Fibroblast of lung (primary cell): ENCODE measurements at regions not wholly inside any gene's neighbourhood (a gene's known extent, or its start where the extent isn't known, plus 50 kb on each side); places are given as distances from the start of the nearest gene placed in this dataset.

Source experiments
- DNase-seq, 2 donors: peaks; one replicate each; pipeline versions ENCODE4 v3.0.0 to v3.0.0-alpha.2; 2010; ENCODE audit warnings: low read depth in 2 of 2
- H2AFZ ChIP-seq: 2 replicates; pipeline ENCODE4 v1.5.1; 2012; ENCODE audit warnings: low read length, control low read depth, inconsistent platforms
- H3K27ac ChIP-seq: 2 replicates; pipeline ENCODE4 v1.5.1; 2011; ENCODE audit warnings: low read length, control low read depth; ENCODE audit not compliant: insufficient read depth
- H3K27me3 ChIP-seq: 2 replicates; pipeline ENCODE4 v1.5.1; 2011; ENCODE audit warnings: mild to moderate bottlenecking, low read length; ENCODE audit not compliant: control insufficient read depth, insufficient read depth
- H3K36me3 ChIP-seq: 2 replicates; pipeline ENCODE4 v1.5.1; 2011; ENCODE audit warnings: low read length; ENCODE audit not compliant: control insufficient read depth, insufficient read depth
- H3K4me1 ChIP-seq: 2 replicates; pipeline ENCODE4 v1.5.1; 2011; ENCODE audit warnings: low read length; ENCODE audit not compliant: control insufficient read depth, insufficient read depth; ENCODE audit errors: extremely low read depth
- H3K4me2 ChIP-seq: 2 replicates; pipeline ENCODE4 v1.5.1; 2011; ENCODE audit warnings: low read length, control low read depth; ENCODE audit not compliant: insufficient read depth; ENCODE audit errors: extremely low read depth
- H3K4me3 ChIP-seq, 4 experiments: fragments of 200-600 bp in 1 of 4; sonication (generic) in 1 of 4; replicated peaks in 1 of 4; 2 replicates each; pipeline ENCODE4 v1.5.1; 2011 to 2016; ENCODE audit warnings: low read length in 4 of 4, low read depth in 3 of 4, mild to moderate bottlenecking in 3 of 4, control low read depth in 2 of 4, inconsistent platforms in 1 of 4, mixed read lengths in 1 of 4; ENCODE audit not compliant: insufficient read depth in 1 of 4; ENCODE audit errors: control extremely low read depth in 1 of 4
- H3K79me2 ChIP-seq: 2 replicates; pipeline ENCODE4 v1.5.1; 2012; ENCODE audit warnings: mild to moderate bottlenecking, low read length, inconsistent platforms; ENCODE audit not compliant: control insufficient read depth, insufficient read depth
- H3K9ac ChIP-seq: 2 replicates; pipeline ENCODE4 v1.5.1; 2011; ENCODE audit warnings: mild to moderate bottlenecking, low read length, control low read depth; ENCODE audit not compliant: insufficient read depth
- H3K9me3 ChIP-seq: 2 replicates; pipeline ENCODE4 v1.5.1; 2012; ENCODE audit warnings: low read depth, low read length; ENCODE audit not compliant: control insufficient read depth, insufficient read depth
- H4K20me1 ChIP-seq: 2 replicates; pipeline ENCODE4 v1.5.1; 2011; ENCODE audit warnings: low read length; ENCODE audit not compliant: control insufficient read depth, insufficient read depth; ENCODE audit errors: extremely low read depth
- CTCF ChIP-seq, 2 donors: IDR thresholded peaks in 1 of 2; conservative IDR thresholded peaks in 1 of 2; 1 replicate in 1 of 2; 2 replicates in 1 of 2; pipeline ENCODE4 v1.5.1; 2011 to 2012; ENCODE audit warnings: low read length in 2 of 2, control low read depth in 1 of 2, inconsistent platforms in 1 of 2, low read depth in 1 of 2, mild to moderate bottlenecking in 1 of 2
- EZH2 ChIP-seq: IDR thresholded peaks from 2 replicates; pipeline ENCODE4 v1.5.1; 2012; ENCODE audit warnings: low read length, control low read depth, mild to moderate bottlenecking; ENCODE audit errors: missing control alignments

- Histone ChIP-seq H3K4me2 (no peak overlapping the region), H3K36me3 (no peaks in the 10 kb centered on the region), H3K9ac (no peak overlapping the region), H4K20me1 (no peaks in the 10 kb centered on the region), H3K4me3 (no peak overlapping the region), H3K79me2 (no peaks in the 10 kb centered on the region), H3K9me3 (no peaks in the 10 kb centered on the region), H2AFZ (no peak overlapping the region), H3K4me1 (no peaks in the 10 kb centered on the region), H3K27me3 (no peaks in the 10 kb centered on the region), H3K27ac (no peak overlapping the region)
- TF ChIP-seq EZH2 (no peak), CTCF (conservative IDR thresholded peaks at IDR 0.05 in 1 of 2, IDR thresholded peaks at IDR 0.05 in 1 of 2; ENCODE audit: low read depth in 1 of 2, low read length in 2 of 2) (no peak)
- DNase-seq, result no peak
These were observed 316.3 kb upstream of the NECTIN3 start for GRCh38 chr3:110755345-110755744.

GRCh38 chr3:110756705-110757104, 314.9 kb upstream of the NECTIN3 start:
- Histone ChIP-seq H3K27me3 (no peaks in the 10 kb centered on the region), H4K20me1 (no peaks in the 10 kb centered on the region), H3K79me2 (no peaks in the 10 kb centered on the region), H2AFZ (no peak overlapping the region), H3K4me1 (no peaks in the 10 kb centered on the region), H3K4me3 (no peak overlapping the region), H3K9ac (no peak overlapping the region), H3K27ac (no peak overlapping the region), H3K4me2 (no peak overlapping the region), H3K36me3 (no peaks in the 10 kb centered on the region), H3K9me3 (no peaks in the 10 kb centered on the region)
- no peak for TF ChIP-seq CTCF (conservative IDR thresholded peaks at IDR 0.05 in 1 of 2, IDR thresholded peaks at IDR 0.05 in 1 of 2; ENCODE audit: low read depth in 1 of 2, low read length in 2 of 2)
- TF ChIP-seq EZH2, result no peak
- no peak for DNase-seq

- Histone ChIP-seq H3K79me2 (no peaks in the 10 kb centered on the region), H2AFZ (no peak overlapping the region), H3K9ac (no peak overlapping the region), H3K27me3 (no peaks in the 10 kb centered on the region), H3K36me3 (no peaks in the 10 kb centered on the region), H3K27ac (no peak overlapping the region), H3K4me2 (no peak overlapping the region), H3K4me3 (no peak overlapping the region), H4K20me1 (no peaks in the 10 kb centered on the region), H3K4me1 (no peaks in the 10 kb centered on the region), H3K9me3 (no peaks in the 10 kb centered on the region)
- no peak for TF ChIP-seq CTCF (conservative IDR thresholded peaks at IDR 0.05 in 1 of 2, IDR thresholded peaks at IDR 0.05 in 1 of 2; ENCODE audit: low read depth in 1 of 2, low read length in 2 of 2)
- no peak for TF ChIP-seq EZH2
- no peak for DNase-seq
These were observed 313.4 kb upstream of the NECTIN3 start for GRCh38 chr3:110758208-110758607.
